T-helper 2 cell treated with Interferon-gamma antibody and Interleukin-4, amounts not matched to agents 100 ng/mL and 5 ng/mL, for 36 hours (primary cell): ENCODE measurements at regions not wholly inside any gene's neighbourhood (a gene's known extent, or its start where the extent isn't known, plus 50 kb on each side); places are given as distances from the start of the nearest gene placed in this dataset.

Experiments used
- intact Hi-C: fragments of 100-400 bp; cut with micrococcal nuclease; formaldehyde crosslinking; loops from one replicate; pipeline ENCODE4 v1.15.1; 2023

- intact Hi-C loops: no loop called here
Observed at GRCh38 chr16:73845238-73846006, 451.2 kb upstream of the PSMD7 start.

GRCh38 chr16:73840728-73841127, 455.9 kb upstream of the PSMD7 start:
- intact Hi-C loops: no loop called here

GRCh38 chr16:73831220-73831619, 465.4 kb upstream of the PSMD7 start:
- intact Hi-C loops: no loop called here

GRCh38 chr16:73823205-73823849, 473.3 kb upstream of the PSMD7 start:
- intact Hi-C loops: no loop called here

- intact Hi-C loops: no loop called here
Observed at GRCh38 chr16:73817526-73818324, 478.9 kb upstream of the PSMD7 start.

GRCh38 chr16:73813527-73813926, 483.1 kb upstream of the PSMD7 start:
- intact Hi-C loops: no loop called here

- intact Hi-C loops: no loop called here
Observed at GRCh38 chr16:73804456-73804855, 492.2 kb upstream of the PSMD7 start.

GRCh38 chr16:73798471-73798870, 498.1 kb upstream of the PSMD7 start:
- intact Hi-C loops: no loop called here

- intact Hi-C loops: no loop called here
Observed at GRCh38 chr16:73797115-73797514, 499.5 kb upstream of the PSMD7 start.

GRCh38 chr16:73796241-73796640, 500.4 kb upstream of the PSMD7 start:
- intact Hi-C loops: no loop called here

- intact Hi-C loops: no loop called here
Observed at GRCh38 chr16:73794994-73795393, 501.6 kb upstream of the PSMD7 start.

GRCh38 chr16:73793871-73794437, 502.7 kb upstream of the PSMD7 start:
- intact Hi-C loops: no loop called here

GRCh38 chr16:73793260-73793659, 503.4 kb upstream of the PSMD7 start:
- intact Hi-C loops: no loop called here

GRCh38 chr16:73792199-73793020, 504.2 kb upstream of the PSMD7 start:
- intact Hi-C loops: no loop called here

- intact Hi-C loops: no loop called here
Observed at GRCh38 chr16:73781297-73781696, 515.3 kb upstream of the PSMD7 start.

GRCh38 chr16:73778887-73779286, 517.7 kb upstream of the PSMD7 start:
- intact Hi-C loops: no loop called here

- intact Hi-C loops: no loop called here
Observed at GRCh38 chr16:73775841-73776388, 520.7 kb upstream of the PSMD7 start.

- intact Hi-C loops: no loop called here
Observed at GRCh38 chr16:73771196-73772064, 525.2 kb upstream of the PSMD7 start.

- intact Hi-C loops: no loop called here
Observed at GRCh38 chr16:73768786-73769203, 527.8 kb upstream of the PSMD7 start.

- intact Hi-C loops: no loop called here
Observed at GRCh38 chr16:73764321-73764720, 532.3 kb upstream of the PSMD7 start.
